GM12873 (cell line): ENCODE measurements at regions not wholly inside any gene's neighbourhood (a gene's known extent, or its start where the extent isn't known, plus 50 kb on each side); places are given as distances from the start of the nearest gene placed in this dataset.

Source experiments
- TF ChIP-seq, protein P1 (sequence below): IDR thresholded peaks from 2 replicates; pipeline ENCODE4 v1.5.1; 2012; ENCODE audit warnings: low read depth, mild to moderate bottlenecking, moderate library complexity, low read length, control low read depth; ENCODE audit not compliant: insufficient read depth; ENCODE audit errors: missing control alignments

DNA sequence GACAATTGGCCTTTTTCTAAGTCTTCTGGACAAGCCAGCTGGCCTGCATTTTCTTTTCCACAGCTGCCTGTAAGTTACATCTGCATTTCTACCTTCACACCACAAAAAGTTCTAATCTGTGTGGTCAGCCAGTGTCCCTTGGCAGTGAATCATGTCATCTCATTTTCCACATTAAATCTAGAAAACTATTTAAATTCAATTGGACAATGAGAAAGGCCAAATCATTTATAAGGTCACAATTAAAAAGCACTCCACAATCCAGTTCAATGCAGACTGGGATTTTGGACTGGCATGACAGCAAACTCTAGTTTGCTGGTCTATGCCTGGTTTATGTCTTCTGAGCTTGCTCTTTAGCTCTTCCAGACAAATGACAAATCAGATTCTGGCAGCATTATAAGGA is 494.2 kb upstream of the SPHKAP start:
- TF ChIP-seq, protein P1, sequence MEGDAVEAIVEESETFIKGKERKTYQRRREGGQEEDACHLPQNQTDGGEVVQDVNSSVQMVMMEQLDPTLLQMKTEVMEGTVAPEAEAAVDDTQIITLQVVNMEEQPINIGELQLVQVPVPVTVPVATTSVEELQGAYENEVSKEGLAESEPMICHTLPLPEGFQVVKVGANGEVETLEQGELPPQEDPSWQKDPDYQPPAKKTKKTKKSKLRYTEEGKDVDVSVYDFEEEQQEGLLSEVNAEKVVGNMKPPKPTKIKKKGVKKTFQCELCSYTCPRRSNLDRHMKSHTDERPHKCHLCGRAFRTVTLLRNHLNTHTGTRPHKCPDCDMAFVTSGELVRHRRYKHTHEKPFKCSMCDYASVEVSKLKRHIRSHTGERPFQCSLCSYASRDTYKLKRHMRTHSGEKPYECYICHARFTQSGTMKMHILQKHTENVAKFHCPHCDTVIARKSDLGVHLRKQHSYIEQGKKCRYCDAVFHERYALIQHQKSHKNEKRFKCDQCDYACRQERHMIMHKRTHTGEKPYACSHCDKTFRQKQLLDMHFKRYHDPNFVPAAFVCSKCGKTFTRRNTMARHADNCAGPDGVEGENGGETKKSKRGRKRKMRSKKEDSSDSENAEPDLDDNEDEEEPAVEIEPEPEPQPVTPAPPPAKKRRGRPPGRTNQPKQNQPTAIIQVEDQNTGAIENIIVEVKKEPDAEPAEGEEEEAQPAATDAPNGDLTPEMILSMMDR = no peak

DNA sequence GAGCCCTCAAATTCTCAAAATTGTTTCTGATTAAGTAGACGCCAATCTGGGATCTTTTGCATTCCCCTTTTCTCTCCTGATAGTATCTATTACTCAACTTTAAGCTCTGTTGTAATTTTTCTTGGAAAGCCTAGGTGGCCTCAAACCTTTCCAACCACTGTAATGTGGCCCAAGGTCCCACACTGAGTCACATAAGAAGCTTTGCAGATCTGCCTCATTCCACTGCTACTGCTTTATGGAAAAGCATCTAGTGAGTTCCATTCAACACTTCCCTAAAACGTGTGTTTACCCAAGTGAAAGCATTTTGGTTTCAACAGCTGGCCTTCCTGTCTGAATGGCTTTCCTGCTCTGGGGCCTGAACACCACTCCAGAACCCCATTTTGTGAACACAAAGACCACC is 493.6 kb upstream of the SPHKAP start:
- TF ChIP-seq, protein P1 = no peak

DNA sequence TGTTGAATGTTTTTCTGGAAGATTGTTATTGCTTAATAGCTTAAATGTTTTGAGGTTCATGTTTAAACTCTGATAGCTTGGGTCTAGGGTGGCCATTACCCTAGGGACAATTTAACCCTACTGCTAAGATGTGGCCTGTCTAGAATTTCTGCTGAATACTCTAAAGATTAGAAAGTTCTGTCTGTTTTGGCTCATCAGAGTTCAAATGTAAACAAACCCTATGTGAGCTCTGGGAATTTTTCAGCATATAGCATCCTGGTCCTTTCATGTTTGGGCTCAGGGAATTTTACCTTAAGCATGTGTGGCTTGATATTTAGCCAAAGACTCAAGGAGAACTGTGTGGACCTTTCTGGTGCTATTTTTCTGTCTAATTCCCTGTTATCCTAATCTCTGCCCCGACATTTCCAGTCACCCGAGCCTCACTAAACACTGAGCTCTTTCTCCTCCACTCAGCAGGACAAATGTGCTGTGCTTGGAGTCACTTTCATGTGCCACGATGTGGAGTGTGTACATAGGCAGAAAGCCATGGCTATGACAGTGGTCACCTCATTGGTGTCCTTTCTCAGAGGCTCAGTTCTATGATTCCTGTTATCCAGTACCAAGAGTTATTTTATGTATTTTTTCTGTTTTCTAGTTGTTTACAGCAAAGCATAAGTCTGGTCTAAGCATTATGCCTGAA is 492.5 kb upstream of the SPHKAP start:
- TF ChIP-seq, protein P1 = no peak

DNA sequence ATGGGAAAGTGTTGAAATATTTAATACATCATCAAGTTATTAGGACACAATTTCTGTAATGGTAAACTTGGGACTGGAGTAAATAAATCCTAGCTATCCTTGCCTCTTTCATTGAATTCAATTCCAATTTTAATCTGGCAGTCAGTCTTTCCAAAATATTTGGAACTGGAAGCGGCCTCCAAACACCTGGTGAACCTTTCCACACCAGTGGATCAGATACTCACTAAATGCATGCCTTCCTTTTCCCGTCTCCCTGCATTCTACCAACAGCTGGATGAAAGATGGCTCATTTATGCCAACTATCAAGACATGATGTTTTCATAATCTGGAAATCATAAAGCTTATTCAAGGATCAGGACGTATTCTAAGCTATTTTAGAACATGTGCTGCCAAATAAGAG is 488.2 kb upstream of the SPHKAP start:
- TF ChIP-seq, protein P1 = no peak

DNA sequence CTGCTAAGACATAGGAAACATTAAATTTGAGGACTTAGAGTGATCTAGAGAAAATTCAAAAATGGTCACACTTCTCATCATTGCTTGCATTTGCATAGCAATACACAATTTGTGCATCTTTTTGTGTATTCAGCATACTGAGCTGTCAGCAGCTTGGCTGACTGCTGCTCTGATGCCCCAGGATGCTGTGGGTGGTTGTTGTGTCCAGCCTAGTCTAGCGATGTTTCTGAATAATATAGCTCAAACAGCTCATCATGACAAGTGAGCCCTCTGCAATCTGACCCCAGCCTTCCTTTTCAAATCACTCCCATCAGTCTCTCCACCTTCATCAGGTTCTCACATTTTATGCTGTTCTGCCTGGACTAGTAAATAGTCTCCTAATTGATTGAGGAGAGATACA is 483.7 kb upstream of the SPHKAP start:
- TF ChIP-seq, protein P1 = no peak

DNA sequence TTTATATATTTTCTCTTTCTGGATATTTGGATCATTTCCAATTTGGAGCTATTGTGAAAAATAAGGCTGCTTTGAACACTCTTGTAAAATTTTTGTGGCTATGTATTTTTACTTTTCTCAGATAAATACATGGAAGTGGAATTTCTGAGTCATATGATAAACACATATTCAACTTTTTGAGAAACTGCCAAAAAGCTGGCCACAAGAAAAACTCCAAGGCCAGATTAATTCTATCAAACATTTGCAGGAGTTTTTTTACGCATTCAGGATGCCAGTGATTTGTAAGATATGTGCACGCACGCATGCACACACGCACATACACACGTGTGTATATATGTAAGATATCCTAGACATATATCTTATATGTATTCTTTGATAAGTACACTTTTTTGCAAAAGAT is 477.5 kb upstream of the SPHKAP start:
- TF ChIP-seq, protein P1 = no peak

DNA sequence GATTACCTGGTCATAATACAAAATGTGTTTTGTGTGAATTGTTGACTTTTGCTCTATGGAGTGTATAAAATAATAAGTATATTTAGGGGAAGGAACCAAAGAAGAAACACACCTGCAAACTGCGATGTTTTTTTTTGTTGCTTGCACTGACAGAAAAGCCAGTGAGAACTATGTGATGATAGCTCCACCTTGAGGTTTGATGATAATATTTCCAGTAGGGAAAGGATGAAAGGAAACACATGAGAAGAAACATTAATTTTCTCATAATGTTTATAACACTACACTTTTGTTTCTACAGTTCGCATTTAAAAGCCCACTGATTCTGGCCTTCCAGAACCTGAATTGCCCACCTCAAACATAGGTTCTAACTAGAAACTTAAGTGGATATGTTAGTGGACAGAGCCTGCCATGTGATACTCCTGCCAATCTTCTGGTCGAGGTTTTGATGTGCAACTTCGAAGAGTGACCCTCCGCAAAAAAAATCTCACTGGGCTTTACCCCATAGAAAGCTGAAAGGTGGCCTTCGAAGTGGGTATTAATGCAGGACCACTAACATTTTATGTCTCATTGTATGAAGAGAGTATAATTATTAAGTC is 476.4 kb upstream of the SPHKAP start:
- TF ChIP-seq, protein P1 = peak; percentile 38
